ENCODE measurements at regions not wholly inside any gene's neighbourhood (a gene's known extent, or its start where the extent isn't known, plus 50 kb on each side); places are given as distances from the start of the nearest gene placed in this dataset.

GRCh38 chr20:56723331-56723730 lies 94.2 kb downstream of the TFAP2C start:
- TF ChIP-seq CTCF (IDR thresholded peaks at IDR 0.05 in 8 of 11, conservative IDR thresholded peaks at IDR 0.05 in 3 of 11) (no peak), POLR2A (IDR thresholded peaks at IDR 0.05) (no peak)
